T47D (cell line): ENCODE measurements at regions not wholly inside any gene's neighbourhood (a gene's known extent, or its start where the extent isn't known, plus 50 kb on each side); places are given as distances from the start of the nearest gene placed in this dataset.
"Not testable (repeated sequence)": the region's sequence is repeated elsewhere in the genome, so short reads cannot be mapped to it uniquely, and the experiment has no call there.

ENCODE experiments used
- DNase-seq, 2 experiments: peaks; one replicate each; pipeline versions ENCODE4 v3.0.0 to v3.0.0-alpha.2; 2011 to 2012; ENCODE audit warnings: low read depth in 1 of 2, low spot score in 1 of 2
- JUND ChIP-seq: IDR thresholded peaks from 2 replicates; pipeline ENCODE4 v1.6.1; 2012; ENCODE audit warnings: low read depth
- in situ Hi-C: cut with HindIII; loops from 2 replicates; pipeline ENCODE4 v1.10.0; 2016; ENCODE audit warnings: low sequenced_read_pairs, low pct_unique_long_range_greater_than_20kb

- TF ChIP-seq JUND, result no peak
- in situ Hi-C loops, result no loop called here
- no peak for DNase-seq
These were observed 1551.0 kb downstream of the GRIK2 start for GRCh38 chr6:102944475-102944874.

GRCh38 chr6:102942206-102942605 is 1548.7 kb downstream of the GRIK2 start:
- DNase-seq, result no peak
- no peak for TF ChIP-seq JUND
- in situ Hi-C loops, result no loop called here

GRCh38 chr6:102936959-102937358 is 1543.5 kb downstream of the GRIK2 start:
- no peak for TF ChIP-seq JUND
- in situ Hi-C loops, result no loop called here
- no peak for DNase-seq

GRCh38 chr6:102928109-102928508 is 1534.6 kb downstream of the GRIK2 start:
- no peak for DNase-seq
- no peak for TF ChIP-seq JUND
- in situ Hi-C loops, result no loop called here

GRCh38 chr6:102918161-102918560 is 1524.7 kb downstream of the GRIK2 start:
- peak in 1 of 2 experiments; percentile 6 for DNase-seq
- no peak for TF ChIP-seq JUND
- in situ Hi-C loops, result no loop called here

- in situ Hi-C loops, result no loop called here
- DNase-seq, result no peak
- no peak for TF ChIP-seq JUND
These were observed 1518.1 kb downstream of the GRIK2 start for GRCh38 chr6:102911571-102911970.

- DNase-seq, in situ Hi-C loops: not testable (repeated sequence)
These were observed 1517.2 kb downstream of the GRIK2 start for GRCh38 chr6:102910701-102911139.

GRCh38 chr6:102907181-102907580 is 1513.7 kb downstream of the GRIK2 start:
- DNase-seq, result no peak
- in situ Hi-C loops, result no loop called here
- TF ChIP-seq JUND, result no peak

- no peak for DNase-seq
- no peak for TF ChIP-seq JUND
- in situ Hi-C loops, result no loop called here
These were observed 1509.0 kb downstream of the GRIK2 start for GRCh38 chr6:102902471-102902870.

GRCh38 chr6:102895683-102896082 is 1502.2 kb downstream of the GRIK2 start:
- in situ Hi-C loops, result no loop called here
- no peak for TF ChIP-seq JUND
- no peak for DNase-seq

GRCh38 chr6:102885165-102885564 is 1491.7 kb downstream of the GRIK2 start:
- in situ Hi-C loops, result no loop called here
- no peak for TF ChIP-seq JUND
- no peak for DNase-seq

GRCh38 chr6:102853249-102853955 is 1459.9 kb downstream of the GRIK2 start:
- TF ChIP-seq JUND, result no peak
- DNase-seq, result no peak
- in situ Hi-C loops, result no loop called here

- in situ Hi-C loops, result no loop called here
- no peak for DNase-seq
- TF ChIP-seq JUND, result no peak
These were observed 1455.3 kb downstream of the GRIK2 start for GRCh38 chr6:102848796-102849195.

GRCh38 chr6:102848210-102848609 is 1454.7 kb downstream of the GRIK2 start:
- DNase-seq, result no peak
- in situ Hi-C loops, result no loop called here
- no peak for TF ChIP-seq JUND
